ENCODE measurements at regions not wholly inside any gene's neighbourhood (a gene's known extent, or its start where the extent isn't known, plus 50 kb on each side); places are given as distances from the start of the nearest gene placed in this dataset.
A peak's percentile ranks its signal among the peaks of the same experiment; 100 is the strongest.

DNA sequence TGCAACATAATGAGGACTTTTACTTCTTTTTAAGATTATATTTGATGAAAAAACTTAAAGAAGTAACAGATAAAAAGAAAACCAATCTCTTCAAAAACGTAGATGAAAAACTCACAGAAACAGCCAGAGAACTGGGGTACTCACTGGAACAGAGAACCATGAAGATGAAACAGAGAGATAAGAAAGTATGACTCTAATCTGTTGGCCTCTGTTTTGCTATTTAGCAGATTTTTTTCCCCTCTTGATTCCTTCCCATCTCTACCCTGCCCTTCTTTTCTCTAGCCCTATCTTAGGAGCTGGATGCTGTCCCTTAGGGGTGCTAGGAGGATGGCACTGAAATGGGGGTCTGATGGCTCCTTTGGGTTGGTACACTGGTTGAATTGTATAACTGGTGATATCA is 97.5 kb upstream of the FREM1 start:
- H3K36me3 ChIP-seq = no peaks in the 10 kb centered on the region
- DNase-seq (ENCODE audit: low spot score in 2 of 2) = no peak
- no peaks in the 10 kb centered on the region for H3K9me3 ChIP-seq
- H3K27ac ChIP-seq = no peak overlapping the region
- no peaks in the 10 kb centered on the region for H3K4me1 ChIP-seq
- no peak overlapping the region for H3K4me3 ChIP-seq
- no peaks in the 10 kb centered on the region for H3K27me3 ChIP-seq
- TF ChIP-seq POLR2A (IDR thresholded peaks at IDR 0.05) = no peak
- intact Hi-C loops (cut with DNase I; ENCODE audit: low total_unique reads) = no loop called here

DNA sequence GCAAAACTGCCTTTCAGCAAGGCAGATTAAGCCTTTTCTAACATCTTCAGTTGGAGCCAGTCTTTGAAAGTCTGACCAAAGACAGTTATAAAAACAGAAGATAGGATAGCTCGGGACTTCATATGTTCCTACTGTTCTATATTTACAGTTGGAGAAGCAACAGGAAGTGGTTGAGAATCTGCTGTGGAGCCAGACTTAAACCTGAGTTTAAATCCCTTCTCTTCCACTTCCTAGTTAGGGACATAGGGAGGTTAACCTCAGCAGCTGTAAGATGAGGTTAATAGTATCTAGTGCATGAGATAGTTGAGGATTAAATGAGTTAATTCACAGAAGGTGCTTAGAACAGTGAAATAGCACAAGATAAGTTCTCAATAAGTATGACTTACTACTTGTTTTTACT is 84.5 kb upstream of the FREM1 start:
- Histone ChIP-seq H3K4me3 (no peak overlapping the region), H3K36me3 (no peaks in the 10 kb centered on the region), H3K4me1 (no peaks in the 10 kb centered on the region), H3K9me3 (no peaks in the 10 kb centered on the region), H3K27ac (no peak overlapping the region), H3K27me3 (no peaks in the 10 kb centered on the region)
- TF ChIP-seq POLR2A (IDR thresholded peaks at IDR 0.05) (no peak), POLR2AphosphoS5 (IDR thresholded peaks at IDR 0.05) (no peak)
- TF ChIP-seq, protein P1, sequence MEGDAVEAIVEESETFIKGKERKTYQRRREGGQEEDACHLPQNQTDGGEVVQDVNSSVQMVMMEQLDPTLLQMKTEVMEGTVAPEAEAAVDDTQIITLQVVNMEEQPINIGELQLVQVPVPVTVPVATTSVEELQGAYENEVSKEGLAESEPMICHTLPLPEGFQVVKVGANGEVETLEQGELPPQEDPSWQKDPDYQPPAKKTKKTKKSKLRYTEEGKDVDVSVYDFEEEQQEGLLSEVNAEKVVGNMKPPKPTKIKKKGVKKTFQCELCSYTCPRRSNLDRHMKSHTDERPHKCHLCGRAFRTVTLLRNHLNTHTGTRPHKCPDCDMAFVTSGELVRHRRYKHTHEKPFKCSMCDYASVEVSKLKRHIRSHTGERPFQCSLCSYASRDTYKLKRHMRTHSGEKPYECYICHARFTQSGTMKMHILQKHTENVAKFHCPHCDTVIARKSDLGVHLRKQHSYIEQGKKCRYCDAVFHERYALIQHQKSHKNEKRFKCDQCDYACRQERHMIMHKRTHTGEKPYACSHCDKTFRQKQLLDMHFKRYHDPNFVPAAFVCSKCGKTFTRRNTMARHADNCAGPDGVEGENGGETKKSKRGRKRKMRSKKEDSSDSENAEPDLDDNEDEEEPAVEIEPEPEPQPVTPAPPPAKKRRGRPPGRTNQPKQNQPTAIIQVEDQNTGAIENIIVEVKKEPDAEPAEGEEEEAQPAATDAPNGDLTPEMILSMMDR (IDR thresholded peaks at IDR 0.05) = no peak
- DNase-seq (ENCODE audit: low spot score in 2 of 2) = no peak
- intact Hi-C loops (cut with DNase I; ENCODE audit: low total_unique reads) = no loop called here

DNA sequence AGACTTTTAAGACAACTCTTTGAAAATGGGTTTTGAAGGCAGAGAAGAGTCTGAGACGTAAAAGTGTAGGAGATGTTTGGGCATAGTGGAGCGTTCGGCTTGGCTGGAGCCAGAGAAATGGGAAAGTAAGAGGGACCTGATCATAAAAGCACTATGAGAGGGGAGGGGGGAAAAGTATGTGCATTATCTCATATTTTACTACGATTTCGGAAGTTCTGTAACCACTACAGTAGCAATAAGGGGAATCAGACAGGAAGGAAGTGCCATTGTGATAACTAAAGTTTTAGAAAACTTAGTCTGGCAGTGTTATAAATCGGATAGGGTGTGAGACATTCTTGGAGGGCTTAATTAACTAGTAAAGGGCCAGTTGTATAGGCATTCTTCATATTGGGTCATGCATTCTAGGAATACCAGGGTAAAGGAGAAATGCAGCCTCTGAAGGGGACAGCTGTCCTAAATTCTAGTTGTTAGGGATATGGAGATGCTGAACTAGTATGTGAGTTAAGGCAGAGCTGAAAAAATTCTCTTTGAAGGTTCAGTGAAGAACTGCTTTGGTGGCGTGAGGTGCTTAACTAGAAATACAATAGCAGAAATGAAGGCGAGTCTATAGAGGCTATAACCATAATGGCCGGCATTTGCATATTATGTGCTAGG is 83.8 kb upstream of the FREM1 start:
- no peaks in the 10 kb centered on the region for H3K4me1 ChIP-seq
- no peaks in the 10 kb centered on the region for H3K36me3 ChIP-seq
- no peaks in the 10 kb centered on the region for H3K9me3 ChIP-seq
- TF ChIP-seq, protein P1 (IDR thresholded peaks at IDR 0.05) = no peak
- H3K27ac ChIP-seq = peak overlapping the region in 1 of 2 donors; percentile 59
- no peaks in the 10 kb centered on the region for H3K27me3 ChIP-seq
- intact Hi-C loops (cut with DNase I; ENCODE audit: low total_unique reads) = no loop called here
- no peak for DNase-seq (ENCODE audit: low spot score in 2 of 2)
- H3K4me3 ChIP-seq = peak overlapping the region; percentile 53 to 69 (median 63)

DNA sequence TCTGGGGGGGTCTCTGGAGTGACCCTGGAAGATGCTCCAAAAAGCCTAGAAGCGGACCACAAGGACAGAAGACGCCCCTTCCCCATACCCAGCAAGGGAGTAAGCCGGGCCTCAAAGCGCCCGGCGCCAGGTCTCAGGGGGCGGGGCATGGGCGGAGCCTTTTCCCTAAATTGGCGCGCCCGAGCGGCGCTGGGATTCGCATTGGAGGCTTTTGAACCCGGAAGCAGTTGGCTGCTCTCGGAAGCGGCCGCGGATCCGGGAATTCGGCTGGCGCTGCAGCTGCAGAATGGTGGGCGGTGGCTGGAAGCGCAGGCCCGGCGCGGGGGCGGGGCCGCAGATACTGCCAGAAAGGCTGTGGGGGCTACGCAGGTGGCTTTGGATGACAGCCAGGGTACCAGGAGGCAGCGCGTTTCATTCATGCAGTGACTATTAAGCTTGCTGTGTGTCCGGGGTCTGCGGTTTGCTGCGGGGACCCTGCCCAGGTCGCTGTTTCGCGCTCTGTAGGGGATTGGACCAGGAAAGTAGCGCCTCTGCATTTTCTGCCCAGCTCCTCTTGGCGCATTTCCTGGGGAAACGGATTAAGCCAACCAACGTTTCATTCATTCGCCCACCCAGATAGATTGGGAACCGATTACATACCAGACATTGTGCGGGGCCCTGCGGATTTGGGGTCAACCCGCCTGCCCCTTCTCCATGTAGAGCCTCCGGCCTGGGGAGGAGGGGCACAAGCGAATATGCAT is 83.0 kb upstream of the FREM1 start:
- Histone ChIP-seq H3K27ac (peak overlapping the region; percentile 59 to 81), H3K36me3 (no peaks in the 10 kb centered on the region)
- intact Hi-C loops (cut with DNase I; ENCODE audit: low total_unique reads) = no loop called here

DNA sequence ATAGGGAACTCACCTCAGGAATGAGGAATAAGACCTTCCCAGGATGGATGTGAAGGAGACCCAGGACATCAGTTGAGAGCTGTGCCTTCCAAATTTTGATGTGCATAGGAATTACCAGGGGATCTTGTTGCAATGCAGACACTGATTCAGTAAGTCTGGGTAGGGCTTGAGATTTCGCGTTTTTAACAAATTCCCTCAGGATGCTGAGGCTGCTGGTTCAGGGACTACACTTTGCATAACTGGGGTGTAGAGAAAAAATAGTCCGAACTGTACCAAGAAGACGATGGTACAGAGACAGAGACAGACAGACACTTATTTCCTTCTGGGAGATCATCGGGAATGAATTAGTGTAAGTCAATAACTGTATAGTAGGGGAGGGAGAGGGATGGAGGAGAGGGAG is 82.3 kb upstream of the FREM1 start:
- H3K4me1 ChIP-seq = no peaks in the 10 kb centered on the region
- H3K36me3 ChIP-seq = no peaks in the 10 kb centered on the region
- H3K9me3 ChIP-seq = no peaks in the 10 kb centered on the region
- DNase-seq (ENCODE audit: low spot score in 2 of 2) = no peak
- H3K27ac ChIP-seq = peak overlapping the region; percentile 38 to 68
- intact Hi-C loops (cut with DNase I; ENCODE audit: low total_unique reads) = no loop called here
- TF ChIP-seq, protein P1 (IDR thresholded peaks at IDR 0.05) = no peak
- no peak for TF ChIP-seq POLR2AphosphoS5 (IDR thresholded peaks at IDR 0.05)
- TF ChIP-seq POLR2A (IDR thresholded peaks at IDR 0.05) = no peak
- H3K27me3 ChIP-seq = no peaks in the 10 kb centered on the region
- H3K4me3 ChIP-seq = peak overlapping the region; percentile 53 to 69 (median 63)

More for the DNA sequence above, 83.0 kb upstream of the FREM1 start:
- Histone ChIP-seq H3K27me3 (no peaks in the 10 kb centered on the region), H3K4me3 (peak overlapping the region; percentile 53 to 69 (median 63)), H3K9me3 (no peaks in the 10 kb centered on the region), H3K4me1 (no peaks in the 10 kb centered on the region)
- DNase-seq (ENCODE audit: low spot score in 2 of 2) = peak; percentile 66 to 79
- TF ChIP-seq POLR2AphosphoS5 (IDR thresholded peaks at IDR 0.05) = peak in 2 of 3 donors; percentile 32 to 56
- TF ChIP-seq POLR2A (IDR thresholded peaks at IDR 0.05) = peak; percentile 12
- TF ChIP-seq, protein P1 (IDR thresholded peaks at IDR 0.05) = no peak
